LNCAP (cell line): ENCODE measurements at regions not wholly inside any gene's neighbourhood (a gene's known extent, or its start where the extent isn't known, plus 50 kb on each side); places are given as distances from the start of the nearest gene placed in this dataset.

Experiments used
- CTCF ChIP-seq: fragments of 450-650 bp; IDR thresholded peaks from 2 replicates; pipeline ENCODE4 v1.5.1; 2017; ENCODE audit warnings: mild to moderate bottlenecking

GRCh38 chr11:112809429-112809828 is 151.8 kb upstream of the NCAM1 start:
- TF ChIP-seq CTCF, result no peak

GRCh38 chr11:112810951-112811350 is 150.3 kb upstream of the NCAM1 start:
- no peak for TF ChIP-seq CTCF

GRCh38 chr11:112811783-112812182 is 149.4 kb upstream of the NCAM1 start:
- no peak for TF ChIP-seq CTCF

- TF ChIP-seq CTCF, result no peak
Observed at GRCh38 chr11:112812729-112813128, 148.5 kb upstream of the NCAM1 start.

GRCh38 chr11:112814168-112814567 is 147.1 kb upstream of the NCAM1 start:
- TF ChIP-seq CTCF, result no peak

GRCh38 chr11:112817376-112817775 is 143.8 kb upstream of the NCAM1 start:
- TF ChIP-seq CTCF, result no peak

- TF ChIP-seq CTCF, result no peak
Observed at GRCh38 chr11:112822478-112823274, 138.5 kb upstream of the NCAM1 start.

- no peak for TF ChIP-seq CTCF
Observed at GRCh38 chr11:112826026-112826425, 135.2 kb upstream of the NCAM1 start.
